HepG2 (cell line): ENCODE measurements at regions not wholly inside any gene's neighbourhood (a gene's known extent, or its start where the extent isn't known, plus 50 kb on each side); places are given as distances from the start of the nearest gene placed in this dataset.

ENCODE experiments used
- ATAC-seq: fragments of 200-7000 bp; cut with Tn5 transposase; 3 replicates; pipeline ENCODE4 v1.9.1; 2020; ENCODE audit warnings: mild to moderate bottlenecking, moderate library complexity
- BruUV-seq: library from RNA; stranded (reverse); fragments of 400-500 nt; replicated peaks from 2 replicates; lab custom pipeline; 2021; lab: Mats Ljungman, UMichigan
- CTCF ChIA-PET: fragments of 300-600 bp; formaldehyde crosslinking; extraction: SDS; loops from one replicate; lab custom pipeline; 2021; ENCODE audit warnings: low total read pairs, inconsistent platforms, low intra/inter-chr PET ratio; lab: Yijun Ruan, JAX
- POLR2A ChIA-PET: fragments of 350-600 bp; sonication (Branson Sonifier 250); formaldehyde crosslinking; loops from one replicate; lab custom pipeline; 2020; ENCODE audit warnings: antibody characterized with exemption, inconsistent platforms; lab: Yijun Ruan, JAX
- DNase-seq: peaks from one replicate; pipeline ENCODE4 v3.0.0-alpha.2; 2015; ENCODE audit warnings: low spot score
- FAIRE-seq: peaks from 3 replicates; lab custom pipeline; 2011; peaks lifted over from hg19 to GRCh38; lab: Jason Lieb, UNC
- H2AFZ ChIP-seq: one replicate; pipeline ENCODE4 v1.6.1; 2011; ENCODE audit warnings: low read length, inconsistent platforms
- H3K27ac ChIP-seq: fragments of 300-600 bp; 3 replicates; pipeline ENCODE4 v1.8.0; 2011; ENCODE audit warnings: mixed run types, mild to moderate bottlenecking, mixed read lengths, low read length, inconsistent platforms; ENCODE audit not compliant: insufficient read depth; ENCODE audit errors: extremely low read length
- H3K27me3 ChIP-seq, 2 experiments: fragments of 200-600 bp in 1 of 2; 2 replicates in 1 of 2; 3 replicates in 1 of 2; pipeline versions ENCODE4 v1.6.0 to v1.8.0; 2011; ENCODE audit warnings: low read length in 2 of 2, mild to moderate bottlenecking in 2 of 2, moderate library complexity in 2 of 2, inconsistent platforms in 1 of 2; ENCODE audit not compliant: insufficient read depth in 2 of 2, control insufficient read depth in 1 of 2
- H3K36me3 ChIP-seq, 2 experiments: fragments of 200-600 bp in 1 of 2; replicated peaks in 1 of 2; 2 replicates in 1 of 2; 3 replicates in 1 of 2; pipeline versions ENCODE4 v1.5.1 to v1.8.0; 2011; ENCODE audit warnings: low read length in 2 of 2, inconsistent platforms in 1 of 2; ENCODE audit not compliant: insufficient read depth in 2 of 2, control insufficient read depth in 1 of 2
- H3K4me1 ChIP-seq: 2 replicates; pipeline ENCODE4 v1.5.1; 2012; ENCODE audit warnings: low read length, inconsistent platforms; ENCODE audit not compliant: insufficient read depth
- H3K4me2 ChIP-seq: 2 replicates; pipeline ENCODE4 v1.6.0; 2011; ENCODE audit warnings: low read depth, low read length, inconsistent platforms
- H3K4me3 ChIP-seq, 3 experiments: fragments of 200-600 bp in 1 of 3; sonication (generic), shearing (Covaris generic) in 1 of 3; replicated peaks in 1 of 3; 2 replicates each; pipeline ENCODE4 v1.5.1; 2011 to 2016; ENCODE audit warnings: low read length in 3 of 3, inconsistent platforms in 2 of 3, low read depth in 2 of 3, mild to moderate bottlenecking in 2 of 3, control low read depth in 1 of 3, mixed read lengths in 1 of 3; ENCODE audit not compliant: insufficient read depth in 1 of 3
- H3K79me2 ChIP-seq: one replicate; pipeline ENCODE4 v1.6.1; 2011; ENCODE audit warnings: low read length, inconsistent platforms; ENCODE audit not compliant: insufficient read depth
- H3K9ac ChIP-seq: 2 replicates; pipeline ENCODE4 v1.6.0; 2011; ENCODE audit warnings: mild to moderate bottlenecking, low read depth, low read length, inconsistent platforms; ENCODE audit not compliant: insufficient read depth
- H3K9me3 ChIP-seq: 2 replicates; pipeline ENCODE4 v1.5.1; 2012; ENCODE audit warnings: mild to moderate bottlenecking, low read length
- H4K20me1 ChIP-seq: 2 replicates; pipeline ENCODE4 v1.6.0; 2011; ENCODE audit warnings: inconsistent platforms, mild to moderate bottlenecking, low read length, moderate library complexity; ENCODE audit not compliant: insufficient read depth
- CHD2 ChIP-seq: IDR thresholded peaks from 2 replicates; pipeline ENCODE4 v1.6.1; 2011; ENCODE audit warnings: low read depth, low read length, improper control_type of control experiment
- FLYWCH1 ChIP-seq: sonication (generic); formaldehyde crosslinking; IDR thresholded peaks from 2 replicates; pipeline ENCODE4 v1.8.1; 2023; ENCODE audit warnings: mild to moderate bottlenecking, missing genetic modification reagents
- GABPB1 ChIP-seq: IDR thresholded peaks from 2 replicates; pipeline ENCODE4 v1.6.1; 2016; ENCODE audit warnings: mild to moderate bottlenecking, missing genetic modification reagents, moderate library complexity, missing compliant biosample characterization
- GPN1 ChIP-seq: sonication (generic); formaldehyde crosslinking; IDR thresholded peaks from 2 replicates; pipeline ENCODE4 v1.5.1; 2020; ENCODE audit warnings: missing genetic modification reagents, borderline replicate concordance
- HNRNPH1 ChIP-seq: fragments of 200-400 bp; formaldehyde crosslinking; optimal IDR thresholded peaks from 2 replicates; pipeline ENCODE3; 2017; ENCODE audit warnings: mild to moderate bottlenecking, low read depth, low read length
- HNRNPLL ChIP-seq: fragments of 200-400 bp; formaldehyde crosslinking; IDR thresholded peaks from 2 replicates; pipeline ENCODE4 v1.6.1; 2017; ENCODE audit warnings: mild to moderate bottlenecking, low read depth, low read length; ENCODE audit not compliant: poor library complexity, severe bottlenecking
- KLF16 ChIP-seq, 2 experiments: sonication (generic) in 1 of 2; formaldehyde crosslinking in 1 of 2; IDR thresholded peaks; 2 replicates each; pipeline versions ENCODE4 v1.6.1 to v1.8.0; 2016 to 2023; ENCODE audit warnings: missing genetic modification reagents in 2 of 2, missing compliant biosample characterization in 1 of 2
- MTF2 ChIP-seq: sonication (generic); formaldehyde crosslinking; IDR thresholded peaks from 2 replicates; pipeline ENCODE4 v1.5.0; 2020; ENCODE audit warnings: missing genetic modification reagents, borderline replicate concordance
- RNF2 ChIP-seq: fragments of 450-650 bp; conservative IDR thresholded peaks from 2 replicates; pipeline ENCODE4 v1.6.1; 2016; ENCODE audit warnings: low read depth
- SIX1 ChIP-seq: sonication (generic); formaldehyde crosslinking; IDR thresholded peaks from 2 replicates; pipeline ENCODE4 v1.4.0; 2020; ENCODE audit warnings: missing genetic modification reagents, borderline replicate concordance
- SMAD3 ChIP-seq: sonication (generic); formaldehyde crosslinking; IDR thresholded peaks from 2 replicates; pipeline ENCODE4 v1.4.0; 2020; ENCODE audit warnings: missing genetic modification reagents
- SP2 ChIP-seq: sonication (generic); formaldehyde crosslinking; IDR thresholded peaks from 2 replicates; pipeline ENCODE4 v1.5.1; 2020; ENCODE audit warnings: mild to moderate bottlenecking, missing genetic modification reagents
- SUZ12 ChIP-seq: fragments of 150-350 bp; IDR thresholded peaks from 2 replicates; pipeline ENCODE4 v1.6.1; 2014; ENCODE audit warnings: low read depth, low read length
- ZBTB37 ChIP-seq: sonication (generic); formaldehyde crosslinking; IDR thresholded peaks from 2 replicates; pipeline ENCODE4 v1.4.0; 2020; ENCODE audit warnings: mild to moderate bottlenecking, missing genetic modification reagents
- ZMYM4 ChIP-seq: sonication (generic); formaldehyde crosslinking; IDR thresholded peaks from 2 replicates; pipeline ENCODE4 v1.8.1; 2023; ENCODE audit warnings: mild to moderate bottlenecking, missing genetic modification reagents
- ZNF225 ChIP-seq: sonication (generic); formaldehyde crosslinking; IDR thresholded peaks from 2 replicates; pipeline ENCODE4 v1.4.0; 2020; ENCODE audit warnings: mild to moderate bottlenecking, missing genetic modification reagents
- ZNF3 ChIP-seq: IDR thresholded peaks from 2 replicates; pipeline ENCODE4 v1.7.0; 2017; ENCODE audit warnings: inconsistent platforms
- ZNF580 ChIP-seq: IDR thresholded peaks from 2 replicates; pipeline ENCODE4 v1.6.1; 2016; ENCODE audit warnings: low read depth, borderline replicate concordance
- ZNF737 ChIP-seq: sonication (generic); formaldehyde crosslinking; IDR thresholded peaks from 2 replicates; pipeline ENCODE4 v1.5.0; 2020; ENCODE audit warnings: missing genetic modification reagents, mild to moderate bottlenecking, borderline replicate concordance
- ZNF746 ChIP-seq: sonication (generic); formaldehyde crosslinking; IDR thresholded peaks from 2 replicates; pipeline ENCODE4 v1.8.0; 2022; ENCODE audit warnings: mild to moderate bottlenecking, missing genetic modification reagents
- ZNF792 ChIP-seq: IDR thresholded peaks from 2 replicates; pipeline ENCODE4 v1.6.1; 2016
- ZUFSP ChIP-seq: sonication (generic); formaldehyde crosslinking; IDR thresholded peaks from 2 replicates; pipeline ENCODE4 v1.9.0; 2021; ENCODE audit warnings: missing genetic modification reagents, mild to moderate bottlenecking, borderline replicate concordance
- WGBS: methylation state at CpG from one replicate; pipeline ENCODE4 v1.1.6; 2017; ENCODE audit warnings: low lambda C conversion rate; 5-methylcytosine and 5-hydroxymethylcytosine counted together
- in situ Hi-C: cut with HindIII; loops from 2 replicates; pipeline ENCODE4 v1.10.0; 2017; ENCODE audit warnings: low pct_unique_long_range_greater_than_20kb; ENCODE audit not compliant: extremely low pct_ligation_motif_present
- intact Hi-C: fragments of 100-400 bp; cut with micrococcal nuclease; formaldehyde crosslinking; loops from one replicate; pipeline ENCODE4 v1.10.0; 2022; ENCODE audit not compliant: unreplicated experiment

- no peak for TF ChIP-seq CHD2
- no peak for TF ChIP-seq ZNF225
- TF ChIP-seq HNRNPH1: no peak
- no peak for TF ChIP-seq ZNF746 (CRISPR knock-in tag)
- no peak for TF ChIP-seq GABPB1 (CRISPR knock-in tag)
- no peak for TF ChIP-seq SMAD3 (CRISPR knock-in tag)
Measured at GRCh38 chr15:29331071-29331470, 61.4 kb upstream of the NSMCE3 start (continued).

- Histone ChIP-seq H3K9ac (no peak overlapping the region), H3K4me3 (no peak overlapping the region), H3K36me3 (no peaks in the 10 kb centered on the region), H3K79me2 (no peaks in the 10 kb centered on the region), H3K27ac (no peak overlapping the region), H2AFZ (no peak overlapping the region), H3K27me3 (no peaks in the 10 kb centered on the region), H4K20me1 (no peaks in the 10 kb centered on the region), H3K4me2 (no peak overlapping the region), H3K4me1 (no peaks in the 10 kb centered on the region), H3K9me3 (peaks cover 15% of the 10 kb centered on the region; the same call in 1 of the 2 replicates)
- DNase-seq (no peak), FAIRE-seq (no peak), ATAC-seq (no peak)
- intact Hi-C loops (no loop called here), in situ Hi-C loops (no loop called here)
- BruUV-seq: no TSS peak
- POLR2A ChIA-PET: no interaction called here
- WGBS: 4% methylated on average over 1 of the region's 1 CpG
- CTCF ChIA-PET: no interaction called here
- TF ChIP-seq GPN1 (CRISPR knock-in tag) (no peak), SUZ12 (no peak), HNRNPLL (no peak), SP2 (no peak), ZBTB37 (CRISPR knock-in tag) (no peak), ZNF3 (CRISPR knock-in tag) (no peak), ZNF580 (CRISPR knock-in tag) (no peak), ZNF737 (CRISPR knock-in tag) (no peak), ZNF792 (CRISPR knock-in tag) (no peak), RNF2 (no peak), KLF16 (CRISPR knock-in tag; IDR thresholded peaks at IDR 0.05) (no peak), FLYWCH1 (CRISPR knock-in tag) (no peak), MTF2 (CRISPR knock-in tag) (no peak), SIX1 (CRISPR knock-in tag) (no peak), ZUFSP (CRISPR knock-in tag) (no peak), ZMYM4 (CRISPR knock-in tag) (no peak)
Measured at GRCh38 chr15:29324746-29325145, 55.1 kb upstream of the NSMCE3 start.
